A673 (cell line): ENCODE measurements at regions not wholly inside any gene's neighbourhood (a gene's known extent, or its start where the extent isn't known, plus 50 kb on each side); places are given as distances from the start of the nearest gene placed in this dataset.
A peak's percentile ranks its signal among the peaks of the same experiment; 100 is the strongest.

Experiments used
- BruUV-seq: library from RNA; stranded (reverse); fragments of 400-500 nt; replicated peaks from 2 replicates; lab custom pipeline; 2021; lab: Mats Ljungman, UMichigan
- CTCF ChIA-PET: fragments of 300-600 bp; sonication (Branson Sonifier 250); formaldehyde crosslinking; loops from one replicate; lab custom pipeline; 2022; ENCODE audit warnings: antibody characterized with exemption; lab: Charles Lee
- POLR2A ChIA-PET: fragments of 300-600 bp; sonication (Branson Sonifier 250); formaldehyde crosslinking; loops from one replicate; lab custom pipeline; 2022; ENCODE audit warnings: antibody characterized with exemption; ENCODE audit not compliant: low non-redundant PET; lab: Charles Lee
- DNase-seq: peaks from one replicate; pipeline ENCODE4 v3.0.0-alpha.2; 2015; ENCODE audit warnings: low spot score
- H3K27ac ChIP-seq: fragments of 200-600 bp; sonication (generic); 2 replicates; pipeline ENCODE4 v1.5.1; 2016; ENCODE audit warnings: mixed run types, low read depth, mild to moderate bottlenecking, mixed read lengths, antibody characterized with exemption, low read length; ENCODE audit not compliant: poor library complexity, severe bottlenecking
- H3K27me3 ChIP-seq: fragments of 200-600 bp; sonication (generic); replicated peaks from 2 replicates; pipeline ENCODE4 v1.6.1; 2017; ENCODE audit warnings: mixed run types, low read depth, mild to moderate bottlenecking, mixed read lengths, antibody characterized with exemption, low read length; ENCODE audit not compliant: insufficient read depth, poor library complexity
- H3K36me3 ChIP-seq: fragments of 200-600 bp; sonication (generic); 2 replicates; pipeline ENCODE4 v1.6.1; 2016; ENCODE audit warnings: mixed run types, mild to moderate bottlenecking, mixed read lengths, antibody characterized with exemption, low read length; ENCODE audit not compliant: insufficient read depth, poor library complexity, severe bottlenecking
- H3K4me1 ChIP-seq: fragments of 200-600 bp; sonication (generic); 2 replicates; pipeline ENCODE4 v1.6.1; 2017; ENCODE audit warnings: mixed run types, mild to moderate bottlenecking, mixed read lengths, antibody characterized with exemption, low read length; ENCODE audit not compliant: insufficient read depth, poor library complexity, severe bottlenecking
- H3K4me3 ChIP-seq: fragments of 200-600 bp; sonication (generic); 2 replicates; pipeline ENCODE4 v1.5.1; 2016; ENCODE audit warnings: low read depth, mixed run types, mild to moderate bottlenecking, mixed read lengths, low read length; ENCODE audit not compliant: poor library complexity, severe bottlenecking
- H3K9me3 ChIP-seq: fragments of 200-600 bp; sonication (generic); 2 replicates; pipeline ENCODE4 v1.6.1; 2016; ENCODE audit warnings: mixed run types, low read depth, mild to moderate bottlenecking, mixed read lengths, antibody characterized with exemption, low read length; ENCODE audit not compliant: poor library complexity, severe bottlenecking
- CTCF ChIP-seq: fragments of 300-800, 200-600 bp; sonication (generic); conservative IDR thresholded peaks from 2 replicates; pipeline ENCODE4 v1.5.1; 2017; ENCODE audit warnings: low read depth, mild to moderate bottlenecking, antibody characterized with exemption, low read length, moderate library complexity, mixed read lengths
- EZH2 ChIP-seq: fragments of 200-600 bp; sonication (generic); IDR thresholded peaks from 2 replicates; pipeline ENCODE4 v1.6.1; 2017; ENCODE audit warnings: borderline replicate concordance, low read depth, mild to moderate bottlenecking, mixed read lengths, antibody characterized with exemption, low read length; ENCODE audit not compliant: poor library complexity, severe bottlenecking
- intact Hi-C: fragments of 100-400 bp; cut with micrococcal nuclease; formaldehyde crosslinking; loops from one replicate; pipeline ENCODE4 v1.10.0; 2022; ENCODE audit not compliant: unreplicated experiment

GRCh38 chr12:124445826-124446225, 121.6 kb downstream of the NCOR2 start:
- peaks cover 19% of the 10 kb centered on the region for H3K36me3 ChIP-seq
- no peak for DNase-seq
- no peaks in the 10 kb centered on the region for H3K27me3 ChIP-seq
- BruUV-seq: no TSS peak
- no peak for TF ChIP-seq CTCF
- no peak for TF ChIP-seq EZH2
- no peak overlapping the region for H3K4me3 ChIP-seq
- POLR2A ChIA-PET: no interaction called here
- peaks cover 37% of the 10 kb centered on the region for H3K4me1 ChIP-seq
- CTCF ChIA-PET: no interaction called here
- intact Hi-C loops: no loop called here
- H3K9me3 ChIP-seq: no peaks in the 10 kb centered on the region
- peak overlapping the region; percentile 7 for H3K27ac ChIP-seq

GRCh38 chr12:124445121-124445718, 122.2 kb downstream of the NCOR2 start:
- TF ChIP-seq CTCF: peak; percentile 54
- TF ChIP-seq EZH2: no peak
- intact Hi-C loops: no loop called here
- CTCF ChIA-PET: no interaction called here
- Histone ChIP-seq H3K27ac (peak overlapping the region; percentile 53), H3K36me3 (peaks cover 25% of the 10 kb centered on the region), H3K27me3 (no peaks in the 10 kb centered on the region), H3K9me3 (no peaks in the 10 kb centered on the region), H3K4me3 (no peak overlapping the region), H3K4me1 (peaks cover 39% of the 10 kb centered on the region)
- DNase-seq: peak; percentile 70
- BruUV-seq: no TSS peak
- POLR2A ChIA-PET: no interaction called here

GRCh38 chr12:124443931-124444712, 123.3 kb downstream of the NCOR2 start:
- Histone ChIP-seq H3K4me3 (no peak overlapping the region), H3K4me1 (peaks cover 39% of the 10 kb centered on the region), H3K27ac (peak overlapping the region; percentile 53), H3K27me3 (no peaks in the 10 kb centered on the region), H3K36me3 (peaks cover 25% of the 10 kb centered on the region), H3K9me3 (no peaks in the 10 kb centered on the region)
- TF ChIP-seq EZH2: no peak
- no peak for DNase-seq
- intact Hi-C loops: no loop called here
- BruUV-seq: no TSS peak
- CTCF ChIA-PET: no interaction called here
- POLR2A ChIA-PET: interaction anchor here (0.7 kb wide), 1 partner anchor 109 kb away, joined by 3 read pairs; no protein-coding TSS in a partner anchor
